Activated naive CD8-positive, alpha-beta T cell treated with anti-CD3 and anti-CD28 coated beads for 36 hours (primary cell): ENCODE measurements at regions not wholly inside any gene's neighbourhood (a gene's known extent, or its start where the extent isn't known, plus 50 kb on each side); places are given as distances from the start of the nearest gene placed in this dataset.

ENCODE experiments used
- DNase-seq: peaks from one replicate; pipeline ENCODE4 v3.0.0; 2021
- H3K27ac Mint-ChIP-seq: one replicate; pipeline ENCODE4 v1.8.0; 2022; ENCODE audit warnings: mild to moderate bottlenecking, moderate library complexity, mixed read lengths
- H3K27me3 Mint-ChIP-seq: one replicate; pipeline ENCODE4 v1.8.0; 2022; ENCODE audit warnings: mild to moderate bottlenecking, mixed read lengths
- H3K36me3 Mint-ChIP-seq: one replicate; pipeline ENCODE4 v1.8.0; 2021; ENCODE audit warnings: mild to moderate bottlenecking, mixed read lengths
- H3K4me1 Mint-ChIP-seq: one replicate; pipeline ENCODE4 v1.8.0; 2021; ENCODE audit warnings: mixed read lengths
- H3K4me3 Mint-ChIP-seq: one replicate; pipeline ENCODE4 v1.8.0; 2022; ENCODE audit warnings: mild to moderate bottlenecking, moderate library complexity, mixed read lengths
- H3K9me3 Mint-ChIP-seq: one replicate; pipeline ENCODE4 v1.8.0; 2022; ENCODE audit warnings: mixed read lengths

GRCh38 chr14:97948841-97949240 lies 1151.7 kb downstream of the VRK1 start:
- no peak for DNase-seq
- no peaks in the 10 kb centered on the region for H3K27me3 Mint-ChIP-seq
- no peaks in the 10 kb centered on the region for H3K9me3 Mint-ChIP-seq
- H3K36me3 Mint-ChIP-seq: peaks cover 18% of the 10 kb centered on the region
- H3K4me3 Mint-ChIP-seq: no peak overlapping the region
- H3K27ac Mint-ChIP-seq: no peak overlapping the region
- H3K4me1 Mint-ChIP-seq: peaks cover 37% of the 10 kb centered on the region

GRCh38 chr14:97956581-97957340 lies 1159.6 kb downstream of the VRK1 start:
- DNase-seq: no peak
- H3K4me3 Mint-ChIP-seq: no peak overlapping the region
- H3K27ac Mint-ChIP-seq: no peak overlapping the region
- peaks cover 20% of the 10 kb centered on the region for H3K4me1 Mint-ChIP-seq
- peaks cover 3% of the 10 kb centered on the region for H3K9me3 Mint-ChIP-seq
- H3K27me3 Mint-ChIP-seq: no peaks in the 10 kb centered on the region
- H3K36me3 Mint-ChIP-seq: peaks cover 70% of the 10 kb centered on the region

GRCh38 chr14:97959251-97959650 lies 1162.1 kb downstream of the VRK1 start:
- Mint-ChIP-seq H3K4me3 (no peak overlapping the region), H3K27ac (no peak overlapping the region)

GRCh38 chr14:97960436-97960835 lies 1163.3 kb downstream of the VRK1 start:
- H3K36me3 Mint-ChIP-seq: peaks cover 75% of the 10 kb centered on the region
- no peak overlapping the region for H3K27ac Mint-ChIP-seq
- peaks cover 30% of the 10 kb centered on the region for H3K4me1 Mint-ChIP-seq
- H3K27me3 Mint-ChIP-seq: no peaks in the 10 kb centered on the region
- no peak for DNase-seq
- H3K9me3 Mint-ChIP-seq: peaks cover 3% of the 10 kb centered on the region
- no peak overlapping the region for H3K4me3 Mint-ChIP-seq

More at GRCh38 chr14:97959251-97959650, 1162.1 kb downstream of the VRK1 start:
- Mint-ChIP-seq H3K36me3 (peaks cover 76% of the 10 kb centered on the region), H3K9me3 (peaks cover 3% of the 10 kb centered on the region), H3K27me3 (no peaks in the 10 kb centered on the region), H3K4me1 (peaks cover 29% of the 10 kb centered on the region)
- DNase-seq: no peak

- no peaks in the 10 kb centered on the region for H3K27me3 Mint-ChIP-seq
- H3K27ac Mint-ChIP-seq: peak overlapping the region; percentile 84
- no peak for DNase-seq
- H3K36me3 Mint-ChIP-seq: peaks cover 76% of the 10 kb centered on the region
- peak overlapping the region; percentile 18 for H3K4me3 Mint-ChIP-seq
- H3K4me1 Mint-ChIP-seq: peaks cover 82% of the 10 kb centered on the region
- peaks cover 29% of the 10 kb centered on the region for H3K9me3 Mint-ChIP-seq
These were observed 1173.0 kb downstream of the VRK1 start for GRCh38 chr14:97970222-97970621.

GRCh38 chr14:97975216-97975615 lies 1178.0 kb downstream of the VRK1 start:
- no peak for DNase-seq
- Mint-ChIP-seq H3K4me1 (peaks cover 76% of the 10 kb centered on the region), H3K36me3 (peaks cover 40% of the 10 kb centered on the region)

GRCh38 chr14:97975962-97976361 lies 1178.8 kb downstream of the VRK1 start:
- Mint-ChIP-seq H3K27me3 (no peaks in the 10 kb centered on the region), H3K36me3 (peaks cover 32% of the 10 kb centered on the region), H3K9me3 (peaks cover 14% of the 10 kb centered on the region), H3K4me3 (peak overlapping the region; percentile 91), H3K4me1 (peaks cover 75% of the 10 kb centered on the region), H3K27ac (peak overlapping the region; percentile 91)
- DNase-seq: no peak

More at GRCh38 chr14:97975216-97975615, 1178.0 kb downstream of the VRK1 start:
- H3K9me3 Mint-ChIP-seq: peaks cover 17% of the 10 kb centered on the region
- no peaks in the 10 kb centered on the region for H3K27me3 Mint-ChIP-seq
- peak overlapping the region; percentile 91 for H3K27ac Mint-ChIP-seq
- peak overlapping the region; percentile 91 for H3K4me3 Mint-ChIP-seq

- Mint-ChIP-seq H3K4me3 (peak overlapping the region; percentile 91), H3K27me3 (no peaks in the 10 kb centered on the region), H3K4me1 (peaks cover 70% of the 10 kb centered on the region), H3K27ac (peak overlapping the region; percentile 91), H3K36me3 (peaks cover 25% of the 10 kb centered on the region), H3K9me3 (peaks cover 14% of the 10 kb centered on the region)
- DNase-seq: no peak
These were observed 1179.7 kb downstream of the VRK1 start for GRCh38 chr14:97976861-97977260.

GRCh38 chr14:97977651-97978261 lies 1180.6 kb downstream of the VRK1 start:
- peak; percentile 83 for DNase-seq
- peak overlapping the region; percentile 91 for H3K27ac Mint-ChIP-seq
- peak overlapping the region; percentile 91 for H3K4me3 Mint-ChIP-seq
- peaks cover 17% of the 10 kb centered on the region for H3K36me3 Mint-ChIP-seq
- peaks cover 12% of the 10 kb centered on the region for H3K9me3 Mint-ChIP-seq
- no peaks in the 10 kb centered on the region for H3K27me3 Mint-ChIP-seq
- peaks cover 61% of the 10 kb centered on the region for H3K4me1 Mint-ChIP-seq

- peaks cover 55% of the 10 kb centered on the region for H3K4me1 Mint-ChIP-seq
These were observed 1181.2 kb downstream of the VRK1 start for GRCh38 chr14:97978341-97978740.

GRCh38 chr14:97993508-97994019 lies 1196.4 kb downstream of the VRK1 start:
- Mint-ChIP-seq H3K27me3 (no peaks in the 10 kb centered on the region), H3K36me3 (peaks cover 10% of the 10 kb centered on the region)

More at GRCh38 chr14:97978341-97978740, 1181.2 kb downstream of the VRK1 start:
- DNase-seq: peak; percentile 83
- H3K27me3 Mint-ChIP-seq: no peaks in the 10 kb centered on the region
- H3K4me3 Mint-ChIP-seq: peak overlapping the region; percentile 91
- peak overlapping the region; percentile 91 for H3K27ac Mint-ChIP-seq
- H3K36me3 Mint-ChIP-seq: peaks cover 13% of the 10 kb centered on the region
- peaks cover 7% of the 10 kb centered on the region for H3K9me3 Mint-ChIP-seq

GRCh38 chr14:97994020-97994531 lies 1196.9 kb downstream of the VRK1 start:
- Mint-ChIP-seq H3K27ac (peak overlapping the region; percentile 99), H3K4me1 (peaks cover 35% of the 10 kb centered on the region), H3K9me3 (peaks cover 4% of the 10 kb centered on the region), H3K27me3 (no peaks in the 10 kb centered on the region), H3K36me3 (peaks cover 10% of the 10 kb centered on the region), H3K4me3 (peak overlapping the region; percentile 68)
- DNase-seq: no peak

More at GRCh38 chr14:97993508-97994019, 1196.4 kb downstream of the VRK1 start:
- Mint-ChIP-seq H3K4me3 (peak overlapping the region; percentile 68), H3K9me3 (peaks cover 4% of the 10 kb centered on the region), H3K27ac (peak overlapping the region; percentile 99), H3K4me1 (peaks cover 35% of the 10 kb centered on the region)
- DNase-seq: no peak

- Mint-ChIP-seq H3K9me3 (peaks cover 2% of the 10 kb centered on the region), H3K36me3 (peaks cover 10% of the 10 kb centered on the region), H3K27me3 (no peaks in the 10 kb centered on the region), H3K27ac (peak overlapping the region; percentile 99), H3K4me1 (peaks cover 40% of the 10 kb centered on the region), H3K4me3 (no peak overlapping the region)
- DNase-seq: no peak
These were observed 1197.9 kb downstream of the VRK1 start for GRCh38 chr14:97995038-97995437.

- peak overlapping the region; percentile 99 for H3K27ac Mint-ChIP-seq
- peaks cover 41% of the 10 kb centered on the region for H3K4me1 Mint-ChIP-seq
- H3K36me3 Mint-ChIP-seq: peaks cover 10% of the 10 kb centered on the region
- H3K9me3 Mint-ChIP-seq: peaks cover 2% of the 10 kb centered on the region
- no peaks in the 10 kb centered on the region for H3K27me3 Mint-ChIP-seq
- H3K4me3 Mint-ChIP-seq: no peak overlapping the region
- no peak for DNase-seq
These were observed 1198.3 kb downstream of the VRK1 start for GRCh38 chr14:97995531-97995930.

- DNase-seq: no peak
- H3K36me3 Mint-ChIP-seq: peaks cover 11% of the 10 kb centered on the region
- H3K4me3 Mint-ChIP-seq: no peak overlapping the region
- peak overlapping the region; percentile 86 for H3K27ac Mint-ChIP-seq
- peaks cover 32% of the 10 kb centered on the region for H3K4me1 Mint-ChIP-seq
- no peaks in the 10 kb centered on the region for H3K27me3 Mint-ChIP-seq
- peaks cover 3% of the 10 kb centered on the region for H3K9me3 Mint-ChIP-seq
These were observed 1208.8 kb downstream of the VRK1 start for GRCh38 chr14:98006008-98006407.
